MM.1S (cell line): ENCODE measurements at regions not wholly inside any gene's neighbourhood (a gene's known extent, or its start where the extent isn't known, plus 50 kb on each side); places are given as distances from the start of the nearest gene placed in this dataset.

Experiments used
- DNase-seq: peaks from one replicate; pipeline ENCODE4 v3.0.0-alpha.2; 2015
- H2AFZ ChIP-seq: fragments of 300-600 bp; sonication (generic); 2 replicates; pipeline ENCODE4 v1.6.0; 2016; ENCODE audit warnings: antibody characterized with exemption, low read length
- H3F3A ChIP-seq: fragments of 300-600 bp; sonication (generic); 2 replicates; pipeline ENCODE4 v1.6.1; 2016; ENCODE audit warnings: mild to moderate bottlenecking, antibody characterized with exemption, low read length, moderate library complexity, mixed read lengths; ENCODE audit not compliant: insufficient read depth
- H3K27ac ChIP-seq: fragments of 300-600 bp; sonication (generic); 2 replicates; pipeline ENCODE4 v1.5.1; 2016; ENCODE audit warnings: mild to moderate bottlenecking, low read length
- H3K27me3 ChIP-seq: fragments of 300-600 bp; sonication (generic); replicated peaks from 2 replicates; pipeline ENCODE4 v1.6.0; 2016; ENCODE audit warnings: low read length; ENCODE audit not compliant: insufficient read depth
- H3K36me3 ChIP-seq: fragments of 300-600 bp; sonication (generic); replicated peaks from 2 replicates; pipeline ENCODE4 v1.6.1; 2016; ENCODE audit warnings: mild to moderate bottlenecking, low read length, mixed read lengths; ENCODE audit not compliant: insufficient read depth
- H3K4me1 ChIP-seq: fragments of 300-600 bp; sonication (generic); 2 replicates; pipeline ENCODE4 v1.6.1; 2016; ENCODE audit warnings: low read length, mixed read lengths
- H3K4me2 ChIP-seq: fragments of 300-600 bp; sonication (generic); 2 replicates; pipeline ENCODE4 v1.6.0; 2016; ENCODE audit warnings: low read depth, low read length
- H3K4me3 ChIP-seq: fragments of 300-600 bp; sonication (generic); 2 replicates; pipeline ENCODE4 v1.5.1; 2016; ENCODE audit warnings: low read length, mixed read lengths
- H3K79me2 ChIP-seq: fragments of 300-600 bp; sonication (generic); 2 replicates; pipeline ENCODE4 v1.6.1; 2016; ENCODE audit warnings: mixed run types, low read length, mixed read lengths
- H3K9ac ChIP-seq: fragments of 300-600 bp; sonication (generic); 2 replicates; pipeline ENCODE4 v1.6.1; 2016; ENCODE audit warnings: low read length, mixed read lengths
- H3K9me2 ChIP-seq: fragments of 300-600 bp; sonication (generic); replicated peaks from 2 replicates; pipeline ENCODE4 v1.6.1; 2016; ENCODE audit warnings: mild to moderate bottlenecking, low read length, mixed read lengths; ENCODE audit not compliant: insufficient read depth
- H3K9me3 ChIP-seq: fragments of 300-600 bp; sonication (generic); replicated peaks from 2 replicates; pipeline ENCODE4 v1.6.1; 2016; ENCODE audit warnings: mild to moderate bottlenecking, low read length, mixed read lengths; ENCODE audit not compliant: insufficient read depth
- H4K20me1 ChIP-seq: fragments of 300-600 bp; sonication (generic); 2 replicates; pipeline ENCODE4 v1.6.1; 2016; ENCODE audit warnings: mild to moderate bottlenecking, low read length, moderate library complexity, mixed read lengths; ENCODE audit not compliant: insufficient read depth
- EZH2 ChIP-seq: fragments of 300-600 bp; sonication (generic); optimal IDR thresholded peaks from 2 replicates; pipeline ENCODE3; 2017; ENCODE audit warnings: low read depth, mild to moderate bottlenecking, antibody characterized with exemption, low read length, mixed read lengths
- EZH2phosphoT487 ChIP-seq: fragments of 300-600 bp; sonication (generic); IDR thresholded peaks from 2 replicates; pipeline ENCODE4 v1.6.1; 2018; ENCODE audit warnings: antibody characterized with exemption, low read length
- TF ChIP-seq, protein P1 (sequence below): fragments of 300-600 bp; sonication (generic); IDR thresholded peaks from 2 replicates; pipeline ENCODE4 v1.5.1; 2016; ENCODE audit warnings: antibody characterized with exemption, low read length, mixed read lengths

DNA sequence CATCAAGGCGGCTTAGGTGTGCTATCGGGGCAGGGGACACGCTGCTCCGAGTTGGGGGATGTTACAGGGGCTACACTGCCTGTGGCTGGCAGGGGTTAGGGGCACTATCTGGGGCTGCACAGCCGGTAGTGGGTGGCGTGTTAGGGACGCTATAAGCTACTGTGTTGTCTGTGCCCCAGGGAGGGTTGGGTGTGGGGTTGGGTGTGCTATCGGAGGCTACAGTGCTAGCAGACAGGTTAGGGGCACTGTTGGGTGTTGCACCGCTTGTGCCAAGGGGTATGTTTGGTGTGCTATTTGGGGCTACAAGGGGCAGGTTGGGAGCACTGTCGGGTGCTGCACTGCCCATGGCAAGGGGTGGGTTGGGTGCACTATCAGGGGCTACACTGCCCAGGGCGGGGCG is 120.2 kb upstream of the VPREB1 start:
- H3K79me2 ChIP-seq: no peaks in the 10 kb centered on the region
- H3F3A ChIP-seq: no peaks in the 10 kb centered on the region
- no peaks in the 10 kb centered on the region for H3K27me3 ChIP-seq

DNA sequence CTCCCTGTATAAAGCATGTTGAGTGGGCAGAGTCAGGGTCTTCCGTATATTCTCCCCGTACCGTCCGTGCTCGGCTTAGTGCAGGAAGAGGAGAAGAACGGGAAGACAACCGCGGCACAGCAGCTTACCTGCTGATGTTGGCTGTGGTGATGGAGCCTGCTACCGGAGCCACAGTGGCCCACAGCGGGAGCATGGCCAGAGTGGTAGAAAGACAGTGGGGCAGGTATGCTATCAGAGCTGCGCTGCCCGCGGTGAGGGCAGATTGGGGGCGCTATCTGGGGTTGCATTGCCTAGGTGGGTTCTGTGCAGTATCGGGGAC is 120.7 kb upstream of the VPREB1 start:
- DNase-seq: no peak
- H3F3A ChIP-seq: no peaks in the 10 kb centered on the region
- no peaks in the 10 kb centered on the region for H4K20me1 ChIP-seq
- no peaks in the 10 kb centered on the region for H3K9me2 ChIP-seq
- H3K4me2 ChIP-seq: no peak overlapping the region
- no peak overlapping the region for H2AFZ ChIP-seq
- no peak overlapping the region for H3K27ac ChIP-seq
- TF ChIP-seq, protein P1, sequence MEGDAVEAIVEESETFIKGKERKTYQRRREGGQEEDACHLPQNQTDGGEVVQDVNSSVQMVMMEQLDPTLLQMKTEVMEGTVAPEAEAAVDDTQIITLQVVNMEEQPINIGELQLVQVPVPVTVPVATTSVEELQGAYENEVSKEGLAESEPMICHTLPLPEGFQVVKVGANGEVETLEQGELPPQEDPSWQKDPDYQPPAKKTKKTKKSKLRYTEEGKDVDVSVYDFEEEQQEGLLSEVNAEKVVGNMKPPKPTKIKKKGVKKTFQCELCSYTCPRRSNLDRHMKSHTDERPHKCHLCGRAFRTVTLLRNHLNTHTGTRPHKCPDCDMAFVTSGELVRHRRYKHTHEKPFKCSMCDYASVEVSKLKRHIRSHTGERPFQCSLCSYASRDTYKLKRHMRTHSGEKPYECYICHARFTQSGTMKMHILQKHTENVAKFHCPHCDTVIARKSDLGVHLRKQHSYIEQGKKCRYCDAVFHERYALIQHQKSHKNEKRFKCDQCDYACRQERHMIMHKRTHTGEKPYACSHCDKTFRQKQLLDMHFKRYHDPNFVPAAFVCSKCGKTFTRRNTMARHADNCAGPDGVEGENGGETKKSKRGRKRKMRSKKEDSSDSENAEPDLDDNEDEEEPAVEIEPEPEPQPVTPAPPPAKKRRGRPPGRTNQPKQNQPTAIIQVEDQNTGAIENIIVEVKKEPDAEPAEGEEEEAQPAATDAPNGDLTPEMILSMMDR: no peak
- TF ChIP-seq EZH2phosphoT487 (no peak), EZH2 (no peak)
- no peak overlapping the region for H3K4me3 ChIP-seq
- H3K36me3 ChIP-seq: no peaks in the 10 kb centered on the region
- H3K27me3 ChIP-seq: no peaks in the 10 kb centered on the region
- H3K4me1 ChIP-seq: no peaks in the 10 kb centered on the region
- H3K79me2 ChIP-seq: no peaks in the 10 kb centered on the region
- no peak overlapping the region for H3K9ac ChIP-seq
- H3K9me3 ChIP-seq: no peaks in the 10 kb centered on the region

More for the DNA sequence above, 120.2 kb upstream of the VPREB1 start:
- Histone ChIP-seq H4K20me1 (no peaks in the 10 kb centered on the region), H3K9me3 (no peaks in the 10 kb centered on the region), H3K27ac (no peak overlapping the region), H3K4me2 (no peak overlapping the region), H3K4me3 (no peak overlapping the region), H2AFZ (no peak overlapping the region), H3K9ac (no peak overlapping the region), H3K9me2 (no peaks in the 10 kb centered on the region), H3K4me1 (no peaks in the 10 kb centered on the region), H3K36me3 (no peaks in the 10 kb centered on the region)
- DNase-seq: no peak
- no peak for TF ChIP-seq EZH2
- TF ChIP-seq, protein P1: no peak
- TF ChIP-seq EZH2phosphoT487: no peak

DNA sequence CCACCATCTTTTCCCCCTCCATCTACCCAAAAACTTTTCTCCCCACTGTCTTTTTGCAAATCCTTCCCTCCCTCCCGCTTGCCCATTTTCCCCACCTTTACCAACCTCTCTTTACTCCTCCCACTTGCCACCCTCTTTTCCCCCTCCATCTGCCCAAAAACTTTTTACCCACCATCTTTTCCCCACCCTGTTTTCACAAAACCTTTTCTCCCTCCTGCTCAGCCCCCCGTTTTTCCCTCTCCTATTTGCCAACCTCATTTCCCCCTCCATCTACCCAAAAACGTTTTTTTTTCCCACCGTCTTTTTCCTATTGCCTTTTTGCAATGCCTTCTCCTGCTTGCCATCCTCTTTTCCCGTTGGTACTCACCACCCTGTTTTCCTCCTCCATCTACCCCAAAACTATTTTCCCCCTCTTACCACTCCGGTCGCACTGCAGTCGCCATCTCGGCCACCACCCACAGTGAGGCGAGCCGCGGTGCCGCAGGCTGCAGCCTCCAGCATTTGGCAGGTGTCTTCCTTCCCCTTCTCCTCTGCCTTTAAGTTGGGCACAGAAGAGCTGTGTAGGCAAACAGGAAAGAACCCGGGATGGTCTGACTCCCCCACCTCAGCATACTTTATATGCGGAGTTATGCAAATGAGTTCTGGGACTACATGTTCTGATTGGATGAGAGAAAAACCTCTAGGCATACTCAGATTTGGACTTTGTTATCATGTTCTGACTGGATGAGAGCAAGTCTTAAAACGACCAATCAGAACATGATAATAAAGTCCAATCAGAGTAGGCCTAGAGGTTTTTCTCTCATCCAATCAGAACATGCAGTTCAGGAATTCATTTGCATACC is 121.2 kb upstream of the VPREB1 start:
- H4K20me1 ChIP-seq: no peaks in the 10 kb centered on the region
- no peaks in the 10 kb centered on the region for H3K4me1 ChIP-seq
- no peaks in the 10 kb centered on the region for H3K36me3 ChIP-seq
- H3K4me2 ChIP-seq: no peak overlapping the region
- H3K9ac ChIP-seq: no peak overlapping the region
- no peak overlapping the region for H3K27ac ChIP-seq
- H3K9me2 ChIP-seq: no peaks in the 10 kb centered on the region
- H3K9me3 ChIP-seq: no peaks in the 10 kb centered on the region
- H3K27me3 ChIP-seq: no peaks in the 10 kb centered on the region; the same call in 1 of the 2 replicates
- no peaks in the 10 kb centered on the region for H3F3A ChIP-seq
- DNase-seq: no peak
- no peak overlapping the region for H3K4me3 ChIP-seq
- no peaks in the 10 kb centered on the region for H3K79me2 ChIP-seq
- no peak overlapping the region for H2AFZ ChIP-seq
- TF ChIP-seq EZH2 (no peak), EZH2phosphoT487 (no peak)
- TF ChIP-seq, protein P1: no peak
